COLO668 (cell line): ENCODE measurements at regions not wholly inside any gene's neighbourhood (a gene's known extent, or its start where the extent isn't known, plus 50 kb on each side); places are given as distances from the start of the nearest gene placed in this dataset.

Source experiments
- DNase-seq: peaks from one replicate; lab custom pipeline; 2025; ENCODE audit not compliant: unreplicated experiment; lab: John Stamatoyannopoulos, UW

DNA sequence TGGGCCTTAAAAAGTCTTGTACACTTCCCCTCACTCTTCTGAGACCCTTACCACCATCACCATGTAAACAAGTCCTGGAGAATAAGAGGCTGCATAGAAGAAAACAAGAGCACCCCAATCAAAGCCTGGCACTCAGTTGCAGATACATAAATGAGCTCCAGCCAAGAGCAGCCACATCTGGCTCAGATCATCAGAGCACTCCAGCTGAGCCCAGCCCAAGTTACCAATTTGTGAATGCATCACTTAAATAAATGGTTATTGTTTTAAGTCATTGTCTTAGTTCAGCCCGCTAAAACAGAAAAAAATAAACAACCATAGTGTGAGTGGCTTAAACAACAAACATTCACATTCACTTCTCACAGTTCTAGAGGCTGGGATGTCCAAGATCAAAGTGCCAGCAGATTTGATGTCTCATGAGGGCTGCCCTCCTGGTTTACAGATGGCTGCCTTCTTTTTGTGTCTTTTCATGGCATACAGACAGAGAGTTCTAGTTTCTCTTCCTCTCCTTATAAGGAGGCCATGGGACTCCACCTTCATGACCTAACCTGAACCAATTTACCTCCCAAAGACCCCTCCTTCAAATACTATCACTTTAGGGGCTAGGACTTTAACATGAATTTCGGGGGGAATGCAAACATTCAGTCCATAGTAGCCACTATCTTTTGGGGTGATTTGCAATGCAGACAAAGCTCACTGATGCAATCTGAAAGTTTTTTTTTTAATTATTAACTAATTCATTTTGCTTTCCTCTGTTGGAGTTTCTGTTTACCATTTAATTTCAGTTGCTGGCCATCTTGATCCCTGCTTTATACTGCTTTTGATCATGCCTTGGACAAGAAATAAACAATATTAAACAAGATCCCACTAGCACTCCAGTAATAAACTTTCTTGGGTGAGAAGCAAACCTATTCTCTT is 187.5 kb upstream of the ACVR2A start:
- DNase-seq = no peak

DNA sequence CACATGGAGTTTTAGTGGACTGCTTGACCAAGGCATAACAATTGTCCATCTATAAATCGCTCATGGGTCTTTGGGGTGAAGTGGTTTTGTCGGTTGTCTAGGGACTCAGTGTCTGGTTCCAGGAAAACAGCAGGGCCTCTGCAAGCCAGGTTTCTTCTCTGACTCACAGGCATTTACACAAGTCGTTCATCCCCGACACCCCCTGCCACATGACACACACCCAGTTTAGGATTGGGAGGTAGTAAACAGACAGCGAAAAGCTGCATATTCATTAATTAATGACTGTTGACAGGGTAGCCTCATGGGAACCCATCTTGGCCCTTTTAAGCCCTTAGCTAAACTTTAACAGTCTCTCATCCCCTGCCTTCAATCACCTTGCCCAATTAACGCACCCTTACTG is 194.8 kb upstream of the ACVR2A start:
- no peak for DNase-seq

DNA sequence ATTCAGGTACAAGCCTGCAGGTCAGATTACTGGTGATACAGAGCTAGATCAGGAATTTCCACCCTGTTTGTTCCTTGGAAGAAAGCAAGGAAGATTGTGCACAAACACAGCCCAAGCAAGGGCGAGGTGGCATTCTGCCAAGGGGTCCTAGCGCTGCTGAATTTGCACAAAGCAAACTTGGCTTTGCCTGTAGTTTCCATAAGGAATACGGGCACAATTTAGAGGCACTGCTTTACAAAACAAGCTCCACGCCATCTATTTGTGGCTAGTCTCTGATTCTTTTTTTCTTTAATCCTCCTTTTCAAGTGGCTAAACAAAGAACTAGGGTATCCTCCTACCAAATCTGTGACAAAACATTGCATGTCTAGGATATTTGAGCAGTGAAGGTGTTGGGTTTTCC is 195.5 kb upstream of the ACVR2A start:
- DNase-seq = no peak

DNA sequence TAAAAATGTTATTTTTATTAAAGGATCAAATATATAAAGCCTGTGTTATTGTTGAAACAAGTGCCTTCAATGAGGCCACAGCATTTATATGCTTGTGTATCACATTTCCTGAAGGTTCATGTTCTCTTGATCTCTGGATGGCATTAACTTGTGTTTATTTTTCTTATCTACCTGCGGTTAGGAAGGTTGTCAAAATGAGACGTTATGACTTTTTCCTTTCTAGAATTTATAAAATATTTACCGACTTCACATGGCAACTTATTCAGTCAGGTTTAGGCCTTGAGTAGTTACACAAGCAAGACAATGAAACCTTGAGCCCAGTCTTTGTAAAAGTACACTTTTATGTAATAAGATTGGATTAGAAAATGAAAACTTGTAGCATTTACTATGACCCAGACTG is 196.4 kb upstream of the ACVR2A start:
- no peak for DNase-seq

DNA sequence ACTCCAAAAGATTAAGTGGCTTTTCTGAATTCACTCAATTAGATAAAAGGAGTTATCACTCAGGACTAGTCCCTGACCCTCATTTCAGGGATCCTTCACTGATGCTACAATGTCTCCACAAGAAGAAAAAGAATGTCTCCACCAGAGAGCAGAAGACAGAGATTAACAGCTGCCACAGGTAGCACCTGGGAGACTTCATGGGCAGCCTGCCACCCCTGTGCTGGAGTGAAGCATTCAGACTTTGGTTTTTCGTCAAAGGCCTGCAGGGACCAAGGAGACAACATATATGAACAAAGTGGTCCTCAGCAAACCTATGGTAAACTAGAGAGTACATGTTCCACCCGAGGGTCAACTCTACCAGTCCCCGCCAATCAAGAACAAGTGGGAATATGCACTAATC is 197.0 kb upstream of the ACVR2A start:
- no peak for DNase-seq

DNA sequence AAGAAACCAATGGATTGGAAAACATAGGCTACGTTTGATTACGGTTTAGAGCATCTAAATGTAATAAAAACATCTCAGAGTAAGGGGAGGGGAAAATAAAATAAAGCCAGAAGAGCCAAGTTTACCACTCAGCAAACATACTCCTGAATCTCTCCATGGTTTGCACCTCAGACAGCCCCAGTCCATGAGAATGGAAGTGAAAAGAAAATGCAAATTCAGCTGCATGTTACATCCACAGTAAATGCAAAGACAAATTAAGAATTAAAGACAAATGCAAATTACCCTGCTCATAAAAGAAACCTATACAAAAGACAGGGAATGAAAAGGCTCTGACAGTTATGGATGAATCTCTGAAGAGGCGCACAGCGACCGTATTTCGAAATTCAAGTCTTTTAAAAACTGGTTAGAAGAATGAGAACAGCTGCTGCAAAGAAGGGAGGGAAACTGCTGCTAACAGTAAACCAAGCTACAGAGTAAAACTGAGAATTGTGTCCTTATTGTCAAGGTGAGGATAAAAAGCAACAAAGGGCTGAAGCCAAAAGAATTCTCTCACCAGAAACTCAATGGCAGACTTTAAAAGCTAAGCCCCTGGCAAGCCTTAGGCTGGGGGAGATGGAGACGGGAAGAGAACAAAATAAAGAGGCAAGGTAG is 197.9 kb upstream of the ACVR2A start:
- no peak for DNase-seq

DNA sequence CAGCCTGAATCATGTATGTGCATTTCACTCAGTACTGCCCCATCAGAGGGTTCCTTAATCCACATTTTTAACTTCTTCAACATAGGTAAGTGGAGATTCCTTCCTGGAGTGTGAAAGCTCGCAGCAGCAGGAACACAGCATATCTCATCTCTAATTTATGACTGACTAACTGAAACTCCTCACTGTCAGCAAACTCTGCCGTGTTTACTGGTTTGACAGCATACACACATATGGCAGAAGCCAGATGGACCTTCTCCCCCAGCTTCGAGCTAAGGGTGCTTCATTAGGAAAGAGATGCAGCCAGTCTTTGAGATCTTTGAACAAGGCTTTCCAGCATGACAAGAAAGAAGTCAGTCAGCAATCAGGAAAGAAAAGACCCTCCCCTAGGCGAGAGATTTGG is 200.3 kb upstream of the ACVR2A start:
- no peak for DNase-seq

DNA sequence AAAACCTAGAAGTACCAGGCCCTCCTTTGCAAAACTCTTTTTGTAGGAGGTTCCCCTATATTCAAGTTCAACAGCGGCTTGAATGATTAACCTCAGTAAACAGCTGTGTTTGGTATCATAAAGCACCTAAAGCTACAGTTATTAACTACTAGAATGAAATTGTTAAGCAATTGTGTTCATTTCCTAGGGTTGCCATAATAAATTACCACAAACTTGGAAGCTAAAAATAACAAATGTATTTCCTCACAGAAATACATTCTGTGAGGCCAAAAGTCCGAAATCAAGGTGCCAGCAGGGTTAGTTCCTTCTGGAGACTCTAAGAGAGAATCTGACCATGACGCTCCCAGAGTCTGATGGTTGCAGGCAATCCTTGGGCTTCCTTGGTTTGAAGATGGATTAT is 202.1 kb upstream of the ACVR2A start:
- no peak for DNase-seq

DNA sequence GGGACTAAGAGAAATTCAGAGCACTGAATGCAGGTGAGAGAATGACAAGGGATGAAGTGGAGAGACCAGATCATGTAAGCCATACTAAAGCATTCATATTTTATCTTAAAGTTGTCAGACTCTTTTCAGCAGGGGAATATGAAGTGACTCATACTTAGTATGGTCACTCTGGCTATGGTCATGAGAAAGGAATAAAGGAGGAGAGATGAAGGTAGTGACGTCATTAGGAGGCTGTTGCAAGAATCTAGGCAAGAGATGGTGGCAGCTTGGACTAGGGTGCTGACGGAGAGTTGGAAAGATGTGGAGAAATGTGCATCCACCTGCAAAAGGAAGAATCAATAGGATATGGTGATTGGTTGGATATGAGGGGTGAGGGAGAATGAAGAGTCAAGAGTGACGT is 203.2 kb upstream of the ACVR2A start:
- DNase-seq = no peak

DNA sequence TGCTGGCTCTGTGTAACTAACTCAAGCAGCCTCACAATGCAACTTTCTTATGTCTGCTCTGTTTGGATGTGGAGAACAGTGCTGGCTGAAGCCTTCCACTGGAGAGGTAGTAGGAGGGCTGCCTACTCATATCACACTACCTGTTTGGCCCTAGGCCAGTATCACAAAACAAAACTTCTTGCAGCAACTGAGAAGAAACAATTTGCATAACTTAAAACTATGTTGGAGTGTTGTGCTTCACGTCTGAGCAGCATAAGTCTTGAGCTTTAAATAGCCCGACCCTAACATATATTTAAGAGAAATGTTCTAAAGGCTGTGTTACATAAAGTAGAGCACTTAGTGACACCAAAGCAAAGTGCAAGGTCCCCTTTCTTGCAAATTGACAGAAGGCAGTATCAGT is 204.9 kb upstream of the ACVR2A start:
- DNase-seq = no peak

DNA sequence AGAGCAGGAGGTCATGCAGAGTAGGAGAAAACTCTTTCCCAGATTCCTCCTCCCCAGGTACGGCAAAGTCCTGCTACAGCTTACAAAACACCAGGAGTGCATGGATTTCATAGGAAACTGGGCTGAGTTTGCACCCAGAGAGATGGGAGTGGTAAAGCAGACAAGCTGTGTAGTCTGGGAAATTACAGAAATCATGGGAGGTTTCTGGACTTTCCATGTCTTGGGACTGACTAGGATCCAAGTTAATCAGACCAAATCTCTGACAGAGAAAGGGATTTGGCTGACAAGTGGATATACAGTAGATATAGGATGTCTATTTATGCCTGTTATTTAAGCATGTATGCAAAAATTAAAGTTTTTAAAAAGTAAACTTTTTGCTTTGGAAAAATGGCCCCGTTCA is 205.4 kb upstream of the ACVR2A start:
- DNase-seq = no peak

DNA sequence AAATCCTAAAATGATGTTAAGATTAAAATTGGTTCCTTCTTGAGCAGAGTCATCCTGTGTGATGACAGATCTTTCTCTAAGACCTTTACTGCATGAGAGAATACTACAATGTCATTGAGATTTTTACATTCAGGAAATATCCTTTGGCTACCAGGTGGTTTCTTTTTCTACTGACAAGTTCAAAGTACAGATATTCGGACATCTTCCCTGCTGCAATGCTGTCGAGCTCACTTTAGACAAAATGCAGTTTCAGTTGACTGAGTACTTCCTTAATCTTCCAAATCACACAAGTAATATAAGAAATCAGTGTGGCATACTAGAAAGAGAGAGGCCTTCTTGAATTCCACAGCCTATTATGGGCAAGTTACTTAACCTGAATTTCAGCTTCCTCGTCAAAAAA is 207.9 kb upstream of the ACVR2A start:
- no peak for DNase-seq

DNA sequence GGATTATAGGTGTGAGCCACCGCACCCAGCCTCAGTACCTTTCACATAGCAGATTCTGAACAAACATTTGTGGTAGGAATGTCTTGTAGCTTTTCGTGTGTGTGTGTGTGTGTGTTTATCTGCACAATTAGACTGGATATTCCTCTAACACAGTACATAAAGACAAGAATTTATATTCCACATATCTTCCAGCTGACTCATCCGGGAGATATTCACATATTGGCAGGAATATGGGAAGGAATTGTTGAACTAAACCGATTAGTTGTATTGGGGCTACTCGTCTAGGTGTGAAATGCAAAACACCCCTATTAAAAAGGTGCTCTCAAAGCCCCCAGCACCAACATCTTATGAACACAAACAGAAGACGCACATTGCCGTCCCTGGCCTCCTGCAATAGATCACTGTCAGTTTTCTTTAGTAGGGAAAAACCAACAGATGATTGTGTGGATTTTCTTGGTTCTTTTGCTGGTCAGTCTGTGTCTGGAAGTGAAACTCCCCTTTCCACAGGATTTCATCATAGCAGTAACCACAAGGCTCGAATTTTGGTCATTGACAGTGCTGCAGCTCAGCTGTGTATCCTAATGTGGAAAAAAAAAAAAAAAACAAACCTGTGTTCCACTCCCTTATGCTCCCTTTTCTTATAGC is 208.5 kb upstream of the ACVR2A start:
- DNase-seq = no peak

DNA sequence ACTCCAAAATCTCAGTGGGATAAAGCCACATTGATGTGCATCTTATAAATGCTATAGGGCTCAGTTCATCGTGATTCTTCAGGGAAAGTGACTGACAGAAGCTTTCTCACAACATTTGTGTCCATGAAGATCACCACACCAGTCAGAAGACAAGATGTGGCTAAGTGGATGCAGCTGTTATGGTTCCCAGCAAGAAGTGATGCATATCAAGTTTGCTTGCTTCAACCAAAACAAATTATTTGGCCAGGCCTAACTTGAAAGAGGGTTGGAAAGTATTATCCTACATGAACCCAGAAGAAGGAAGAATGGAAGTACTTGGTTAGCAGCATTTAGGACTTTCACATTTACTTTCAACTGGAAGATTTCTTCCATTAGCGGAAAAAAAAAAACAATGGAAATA is 210.0 kb upstream of the ACVR2A start:
- DNase-seq = no peak

DNA sequence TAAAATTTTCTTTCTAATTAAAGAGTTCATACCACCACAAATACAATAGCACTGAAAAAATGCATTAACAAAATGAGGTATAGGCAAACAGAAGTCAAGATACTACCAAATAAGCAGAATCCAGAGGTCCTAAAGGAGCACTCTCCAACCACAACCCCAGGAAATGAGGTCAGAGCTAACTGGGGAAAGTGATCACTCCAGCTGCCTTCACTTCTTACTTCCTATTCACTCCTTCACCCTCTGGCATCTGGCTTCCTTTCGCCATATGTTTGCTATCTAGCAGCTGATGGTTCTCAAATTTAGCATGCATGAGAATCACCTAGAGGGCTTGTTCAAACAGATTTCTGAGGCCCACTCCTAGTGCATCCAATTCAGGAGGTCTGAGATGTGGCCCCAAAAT is 212.6 kb upstream of the ACVR2A start:
- DNase-seq = peak; percentile 5

DNA sequence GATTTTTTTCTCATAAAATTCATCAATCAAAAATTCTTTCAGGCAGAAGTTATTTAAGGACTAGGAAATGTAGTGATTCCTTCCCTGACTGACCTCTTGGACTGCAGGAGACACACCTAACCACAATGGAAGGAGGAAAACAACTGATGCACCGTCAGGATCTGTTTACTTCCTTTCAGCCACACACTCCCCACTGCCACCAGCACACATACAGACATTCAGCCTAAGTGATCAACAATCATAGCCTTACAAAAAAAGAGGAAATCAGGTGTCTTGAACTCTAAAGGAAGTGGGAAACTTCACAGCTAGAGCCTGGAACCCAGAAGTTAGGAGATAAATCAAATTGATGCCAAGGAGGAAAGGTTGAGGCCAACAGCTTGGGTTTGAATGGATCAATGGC is 213.5 kb upstream of the ACVR2A start:
- DNase-seq = no peak

DNA sequence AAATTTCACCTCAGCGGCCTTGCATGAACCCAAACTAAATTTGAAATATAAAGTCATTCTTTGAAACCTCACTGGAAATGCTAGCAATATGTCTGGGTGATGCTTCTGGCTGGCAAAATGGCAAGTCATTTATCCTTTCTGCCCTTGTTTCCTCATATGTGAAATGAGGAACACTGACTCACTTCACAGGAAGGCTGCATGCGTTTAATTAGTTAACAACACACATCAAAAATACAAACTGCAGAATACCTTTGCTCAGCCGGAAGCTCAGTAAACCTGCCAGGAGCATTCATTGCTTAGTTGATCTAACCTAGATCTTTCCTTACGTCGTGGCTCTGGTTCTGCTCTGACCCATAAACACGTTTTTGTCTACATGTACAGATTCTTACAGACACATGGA is 214.2 kb upstream of the ACVR2A start:
- no peak for DNase-seq

DNA sequence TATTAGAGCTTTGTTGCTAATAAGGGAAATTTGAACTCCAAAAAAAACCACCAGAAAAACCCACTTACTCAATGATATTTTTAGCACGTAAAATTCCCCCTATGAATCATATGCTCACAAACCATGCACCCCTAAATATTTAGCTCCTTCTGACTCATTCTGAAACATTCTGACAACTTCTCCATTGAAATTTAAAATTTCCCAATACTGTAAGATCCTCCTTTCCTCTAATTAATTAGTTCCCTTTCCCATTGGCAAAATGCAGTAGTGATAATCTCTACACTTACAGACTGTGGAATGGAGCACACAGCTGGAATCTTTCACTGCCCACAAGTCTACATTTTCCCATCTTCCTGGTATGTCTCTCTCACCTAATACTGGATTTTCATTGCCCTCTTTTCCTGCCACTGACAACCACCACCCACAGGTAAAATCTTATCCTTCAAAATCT is 215.8 kb upstream of the ACVR2A start:
- no peak for DNase-seq

DNA sequence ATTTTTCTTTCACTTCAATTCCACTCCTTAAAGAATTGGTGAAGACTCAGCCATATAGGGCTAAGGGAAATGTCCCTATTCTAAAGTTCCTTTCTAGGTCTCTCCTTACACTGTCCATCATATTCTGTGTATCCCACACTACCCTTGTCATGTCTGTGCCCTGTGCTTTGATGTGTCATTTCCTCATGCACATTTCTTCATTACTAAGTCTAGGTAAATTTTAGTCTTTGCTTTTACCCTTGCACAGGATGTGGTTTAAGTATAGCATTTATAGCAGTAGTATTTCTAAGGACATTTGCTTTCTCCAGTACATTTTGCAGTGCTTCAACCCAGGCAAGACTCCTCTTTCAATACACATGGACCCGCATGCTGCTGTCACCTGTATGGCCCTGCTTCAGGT is 221.5 kb upstream of the ACVR2A start:
- DNase-seq = no peak

DNA sequence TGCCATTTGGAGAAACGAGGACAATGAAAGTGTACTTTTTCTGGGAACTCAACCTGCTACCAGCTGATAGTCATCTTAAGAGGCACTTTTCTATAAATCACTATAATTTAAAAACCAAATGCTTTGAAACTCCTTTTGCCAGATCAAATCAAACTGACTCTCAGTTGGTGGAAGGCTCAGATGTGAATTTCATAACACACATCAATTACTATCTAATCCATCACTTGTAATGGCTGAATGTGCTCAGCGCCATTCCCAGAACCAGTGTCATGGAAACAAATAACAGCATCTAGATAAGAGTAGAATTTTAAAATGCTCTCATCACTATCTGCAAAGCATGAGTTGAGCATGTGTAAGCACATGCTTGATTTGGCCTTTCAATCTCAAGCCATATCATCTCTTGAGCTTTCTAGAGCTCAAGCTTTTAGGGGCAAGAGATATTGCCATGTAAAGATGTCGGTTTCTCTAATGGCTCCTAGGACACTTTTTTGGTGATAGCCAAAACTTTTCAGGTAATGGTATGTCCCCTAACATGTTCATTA is 223.1 kb upstream of the ACVR2A start:
- DNase-seq = no peak

DNA sequence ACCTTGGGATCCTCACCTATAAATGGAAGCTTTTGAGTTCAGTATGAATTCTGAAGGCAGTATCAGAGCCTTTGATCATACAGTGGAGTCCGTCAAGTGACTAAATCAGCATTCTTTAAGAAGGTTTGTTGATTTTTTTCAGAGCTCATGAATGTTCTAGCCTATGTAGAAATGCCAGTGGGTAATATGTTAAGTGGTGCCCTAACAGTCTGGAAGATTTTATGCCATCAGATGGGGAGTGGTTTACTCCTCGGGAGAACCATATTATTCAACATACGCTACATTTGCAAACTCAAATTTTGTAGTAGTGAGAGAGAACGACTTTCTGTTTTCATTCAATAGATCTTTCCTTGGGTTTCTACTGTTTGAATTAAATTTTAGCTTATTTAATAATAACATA is 225.0 kb upstream of the ACVR2A start:
- no peak for DNase-seq

DNA sequence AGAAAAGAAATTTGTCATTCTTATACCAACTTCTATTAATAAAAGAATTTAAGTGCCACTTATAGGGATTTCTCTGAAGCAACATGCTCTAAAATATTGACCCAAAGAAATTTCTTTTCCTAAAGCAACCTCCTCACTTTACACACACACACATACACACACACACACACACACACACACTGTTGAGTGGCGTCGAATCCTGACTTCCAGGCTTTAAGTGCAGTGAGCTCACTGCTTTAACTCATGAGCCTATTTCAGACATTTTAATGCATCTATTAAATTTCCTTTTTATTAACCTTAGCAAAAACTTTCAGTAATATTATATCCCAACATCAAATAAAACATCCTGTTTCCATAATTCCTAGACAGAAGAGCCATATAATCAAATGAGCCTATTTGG is 229.1 kb upstream of the ACVR2A start:
- no peak for DNase-seq
